ENCODE measurements at regions not wholly inside any gene's neighbourhood (a gene's known extent, or its start where the extent isn't known, plus 50 kb on each side); places are given as distances from the start of the nearest gene placed in this dataset.
A peak's percentile ranks its signal among the peaks of the same experiment; 100 is the strongest.
"Not testable (repeated sequence)": the region's sequence is repeated elsewhere in the genome, so short reads cannot be mapped to it uniquely, and the experiment has no call there.

DNA sequence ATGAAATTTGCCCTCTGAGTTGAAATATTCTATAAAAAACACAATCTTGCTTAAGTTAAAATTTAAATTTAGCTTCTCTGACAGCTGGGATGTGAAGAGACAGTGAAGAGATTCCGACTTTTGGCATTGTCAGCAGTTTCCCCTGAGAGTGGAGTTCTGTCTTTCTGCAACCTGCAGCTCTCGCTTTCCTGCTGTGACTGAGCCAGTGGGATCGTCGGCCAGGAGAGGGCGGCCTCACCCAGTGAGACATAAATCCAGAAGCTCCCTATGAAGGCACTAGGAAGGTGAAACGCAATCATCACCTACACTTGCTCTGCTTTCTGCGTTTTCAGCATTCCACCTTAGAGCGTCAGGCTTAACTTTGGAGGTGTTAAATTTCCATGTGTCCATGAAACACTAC is 75.4 kb upstream of the HNMT start:
- DNase-seq: peak; percentile 13

DNA sequence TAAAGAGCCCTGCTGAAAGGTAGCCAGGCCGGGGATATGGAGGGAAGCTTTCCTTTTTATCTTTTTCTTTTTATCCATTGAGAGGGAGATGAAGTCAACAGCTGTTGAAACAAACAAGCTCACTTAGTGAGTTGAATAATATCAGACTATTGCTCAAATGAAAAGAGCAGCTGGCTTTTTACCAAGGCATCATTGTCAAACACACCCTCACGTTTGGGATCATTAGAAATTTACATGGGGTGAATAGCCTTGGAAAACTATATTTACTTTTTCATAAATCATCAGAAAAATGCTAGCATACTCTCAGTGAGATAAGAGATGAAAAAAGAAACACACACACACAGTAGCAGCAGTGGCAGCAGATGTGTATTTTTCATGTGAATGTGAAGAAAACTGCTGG is 71.5 kb upstream of the HNMT start:
- no peak for DNase-seq

DNA sequence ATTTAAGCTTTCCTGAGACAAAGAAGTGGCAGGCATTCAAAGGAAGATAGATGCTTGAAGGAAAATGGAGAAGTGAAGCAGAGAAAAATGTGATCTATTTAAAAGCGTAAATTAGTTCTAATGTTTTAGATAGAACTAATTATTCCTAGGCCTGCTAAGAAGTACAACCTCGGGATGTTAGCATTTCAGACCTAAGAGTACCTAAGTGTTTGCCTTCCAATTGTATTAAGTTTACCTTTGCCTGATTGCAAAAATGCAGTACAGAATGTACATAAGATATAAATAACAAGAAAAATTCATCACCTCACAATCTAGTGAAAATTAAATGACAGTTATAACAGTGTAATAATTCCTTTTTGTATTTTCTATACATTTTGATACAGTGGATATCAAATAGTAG is 71.1 kb upstream of the HNMT start:
- DNase-seq: no peak

DNA sequence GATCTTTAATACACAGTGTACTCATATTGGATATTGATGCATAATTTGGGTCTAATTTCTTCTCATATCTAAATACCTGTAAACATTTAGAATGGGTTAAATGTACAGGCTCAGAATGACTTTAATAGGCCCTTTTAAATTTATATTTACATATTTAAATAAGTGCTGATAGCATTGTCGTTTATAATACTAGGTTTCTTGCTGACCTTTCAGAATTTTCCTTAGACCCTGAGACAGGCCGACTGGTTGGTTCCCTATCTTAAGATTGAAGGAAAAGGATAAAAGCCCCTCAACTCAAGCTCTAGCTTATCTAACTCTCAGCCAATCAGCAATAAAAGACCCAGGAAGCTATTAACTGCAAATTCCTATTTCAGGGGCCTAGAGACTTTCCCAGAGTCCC is 67.8 kb upstream of the HNMT start:
- no peak for DNase-seq

DNA sequence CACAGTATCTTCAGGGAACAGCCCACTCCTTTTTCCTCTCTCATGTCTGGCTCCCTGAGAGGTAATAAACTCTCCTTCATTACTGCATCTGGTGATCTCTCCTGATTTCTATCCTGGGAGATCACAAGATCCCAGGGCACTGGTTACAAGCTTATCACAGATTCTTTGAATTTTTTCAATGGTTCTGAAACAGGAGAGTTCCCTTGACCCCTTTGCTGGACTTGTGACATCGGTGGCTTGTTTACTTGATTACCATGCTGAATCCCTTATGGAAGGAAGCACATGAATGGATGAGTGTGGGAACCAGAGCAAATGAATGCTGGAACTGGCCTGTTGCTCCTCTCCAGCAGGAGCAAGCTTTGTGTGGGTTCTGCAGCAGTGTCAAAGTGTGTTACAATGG is 67.2 kb upstream of the HNMT start:
- no peak for DNase-seq

DNA sequence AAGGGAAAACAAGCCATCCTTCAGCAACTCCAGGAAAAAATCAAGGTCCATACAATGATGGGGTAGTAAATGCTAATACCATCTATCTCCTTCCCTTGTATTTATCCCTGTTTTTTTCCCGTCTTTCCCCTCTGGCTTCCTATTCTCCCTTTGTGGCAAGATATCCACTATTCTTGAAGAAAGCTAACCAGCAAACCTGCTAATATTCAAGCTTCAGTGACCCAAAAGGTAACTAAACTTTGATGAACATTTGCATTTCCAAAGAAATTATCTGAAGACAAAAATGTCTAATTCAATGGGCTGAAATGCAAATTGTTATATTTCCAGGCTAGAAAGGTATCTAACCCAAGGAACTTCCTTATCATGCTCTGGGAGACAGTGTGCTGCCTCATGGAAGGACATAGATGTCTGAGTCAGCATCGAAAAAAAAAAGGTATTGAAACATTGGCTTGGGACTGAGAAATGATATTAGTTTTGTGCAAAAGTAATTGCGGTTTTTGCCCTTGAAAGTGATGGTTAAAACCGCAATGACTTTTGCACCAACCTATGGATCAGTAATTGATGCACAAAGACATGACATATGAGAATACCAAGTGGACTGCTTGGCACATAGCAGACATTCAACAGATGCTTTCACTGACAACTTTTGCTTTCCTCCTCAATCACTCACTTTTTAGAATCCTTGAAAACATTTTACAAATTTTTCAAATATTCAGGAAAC is 63.7 kb upstream of the HNMT start:
- no peak for DNase-seq

DNA sequence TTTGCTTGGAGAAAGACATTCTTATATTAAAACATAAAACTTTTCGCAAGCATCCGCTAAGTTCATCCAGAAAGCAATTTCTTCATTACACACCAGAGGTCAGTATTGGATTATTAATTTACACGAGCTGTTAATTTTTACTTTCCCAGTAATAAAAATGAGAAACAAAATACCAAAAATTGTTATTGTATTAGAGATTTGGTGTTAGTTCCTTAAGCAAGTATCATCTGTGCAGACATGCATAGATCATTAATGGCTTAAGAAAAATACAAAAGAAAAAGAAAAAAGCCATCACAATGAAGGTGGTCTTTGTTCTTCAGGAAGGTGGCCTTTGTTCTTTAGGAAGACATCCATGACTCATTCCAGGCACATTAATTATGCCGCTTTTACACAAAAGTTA is 53.6 kb upstream of the HNMT start:
- DNase-seq: peak; percentile 6

DNA sequence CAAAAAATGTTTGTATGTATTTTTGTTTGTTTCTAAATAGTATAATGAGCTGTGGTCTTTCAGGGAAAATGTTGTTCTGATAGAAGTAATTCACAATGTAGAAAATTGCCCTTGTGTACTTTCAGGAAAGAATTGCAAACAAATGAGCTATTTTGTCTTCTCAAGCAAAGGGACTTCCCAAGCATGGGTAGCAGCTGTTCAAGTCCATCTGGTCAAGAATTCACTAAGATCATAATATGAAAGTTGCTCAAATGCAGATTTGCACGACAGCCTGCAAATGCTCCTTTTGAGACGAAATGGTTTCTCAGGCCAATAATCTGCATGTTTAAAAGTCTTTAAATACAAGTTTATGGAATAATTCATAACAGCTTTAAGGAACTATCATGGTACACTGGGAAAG is 51.9 kb upstream of the HNMT start:
- no peak for DNase-seq

DNA sequence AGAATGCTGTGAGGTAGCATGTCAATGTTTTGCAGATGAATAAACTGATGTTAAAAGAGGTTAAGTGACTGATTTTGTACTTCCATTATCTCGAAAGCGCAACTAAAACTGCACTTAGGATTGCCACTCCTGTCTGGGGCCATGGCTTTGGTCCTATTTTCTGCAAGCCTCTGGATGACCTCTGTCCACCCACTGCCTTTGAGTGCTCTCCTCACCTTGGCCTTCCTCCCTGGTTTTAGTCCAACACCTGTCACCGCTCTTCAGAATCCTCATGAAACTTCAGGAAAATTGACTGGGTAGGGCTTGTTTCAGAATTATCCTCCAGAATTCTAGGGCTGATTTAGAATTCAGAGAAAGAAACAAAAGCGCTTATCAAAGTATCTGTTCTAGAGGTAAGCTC is 51.1 kb upstream of the HNMT start:
- DNase-seq: no peak

DNA sequence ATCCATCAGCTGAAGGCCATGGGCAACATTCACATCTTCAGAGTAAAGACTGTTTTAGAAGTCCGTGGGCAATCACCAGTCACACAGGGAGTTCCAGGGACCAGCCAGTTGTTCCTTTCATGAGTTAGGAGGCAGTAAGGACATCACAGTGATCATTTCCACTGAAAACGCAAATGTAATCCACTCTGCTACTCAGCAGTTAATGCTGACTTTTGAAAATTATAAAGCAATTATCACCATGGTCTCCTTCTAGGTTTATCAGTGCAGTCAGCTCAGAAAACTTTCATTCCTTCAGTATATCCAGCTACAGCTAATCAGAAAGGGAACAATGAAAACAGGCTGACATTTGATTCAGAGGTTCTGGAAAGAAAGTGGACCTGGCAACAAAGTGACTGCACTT is 50.6 kb upstream of the HNMT start:
- DNase-seq: not testable (repeated sequence)

Measured in NCI-H2107 (cell line).